Stomach smooth muscle (tissue), 2 donors: ENCODE measurements at regions not wholly inside any gene's neighbourhood (a gene's known extent, or its start where the extent isn't known, plus 50 kb on each side); places are given as distances from the start of the nearest gene placed in this dataset.

Experiments
- H3K27ac ChIP-seq: one replicate; pipeline ENCODE4 v1.7.0; 2013; ENCODE audit warnings: mild to moderate bottlenecking, low read length, inconsistent platforms
- H3K27me3 ChIP-seq, 2 donors: one replicate each; pipeline ENCODE4 v1.7.0; 2013; ENCODE audit warnings: low read length in 2 of 2; ENCODE audit not compliant: insufficient read depth in 2 of 2, control insufficient read depth in 1 of 2
- H3K36me3 ChIP-seq, 2 donors: one replicate each; pipeline ENCODE4 v1.7.0; 2013; ENCODE audit warnings: low read length in 2 of 2; ENCODE audit not compliant: control insufficient read depth in 2 of 2, insufficient read depth in 2 of 2
- H3K4me1 ChIP-seq: one replicate; pipeline ENCODE4 v1.7.0; 2013; ENCODE audit warnings: low read length; ENCODE audit not compliant: control insufficient read depth, insufficient read depth
- H3K4me3 ChIP-seq, 2 donors: one replicate each; pipeline ENCODE4 v1.7.0; 2013; ENCODE audit warnings: low read length in 2 of 2
- H3K9ac ChIP-seq, 2 donors: one replicate each; pipeline ENCODE4 v1.7.0; 2013; ENCODE audit warnings: low read length in 2 of 2, mild to moderate bottlenecking in 1 of 2
- H3K9me3 ChIP-seq, 2 donors: one replicate each; pipeline ENCODE4 v1.7.0; 2013; ENCODE audit warnings: low read length in 2 of 2; ENCODE audit not compliant: control insufficient read depth in 2 of 2
- donor health status: healthy.
- donor health status: Pancreatic carcinoma.

- Histone ChIP-seq H3K27me3 (no peaks in the 10 kb centered on the region), H3K9ac (no peak overlapping the region), H3K27ac (no peak overlapping the region), H3K4me1 (no peaks in the 10 kb centered on the region), H3K9me3 (no peaks in the 10 kb centered on the region), H3K36me3 (no peaks in the 10 kb centered on the region), H3K4me3 (no peak overlapping the region)
Observed at GRCh38 chr20:18999086-18999485, 185.5 kb downstream of the SCP2D1 start.

DNA sequence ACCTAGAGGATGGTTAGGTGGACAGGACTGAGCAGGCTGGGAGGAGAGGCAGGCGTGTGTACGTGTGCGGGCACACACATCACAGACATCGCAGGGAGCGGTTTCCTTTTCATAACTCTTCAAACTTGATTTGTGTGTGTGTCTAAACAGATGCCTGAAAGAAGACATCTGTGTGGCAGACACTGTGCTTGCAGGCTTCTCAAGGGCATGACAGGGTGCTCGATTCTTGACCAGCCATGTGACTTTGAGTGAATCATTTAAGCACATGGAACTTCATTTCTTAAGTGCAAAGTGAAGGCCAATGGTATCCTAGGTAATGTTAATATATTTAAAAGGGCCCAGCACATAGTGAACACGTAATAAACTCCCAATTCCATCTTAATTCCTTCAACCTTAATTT lies 186.5 kb downstream of the SCP2D1 start:
- Histone ChIP-seq H3K36me3 (no peaks in the 10 kb centered on the region), H3K27ac (no peak overlapping the region), H3K4me1 (no peaks in the 10 kb centered on the region), H3K9ac (no peak overlapping the region), H3K27me3 (no peaks in the 10 kb centered on the region), H3K4me3 (no peak overlapping the region), H3K9me3 (no peaks in the 10 kb centered on the region)

DNA sequence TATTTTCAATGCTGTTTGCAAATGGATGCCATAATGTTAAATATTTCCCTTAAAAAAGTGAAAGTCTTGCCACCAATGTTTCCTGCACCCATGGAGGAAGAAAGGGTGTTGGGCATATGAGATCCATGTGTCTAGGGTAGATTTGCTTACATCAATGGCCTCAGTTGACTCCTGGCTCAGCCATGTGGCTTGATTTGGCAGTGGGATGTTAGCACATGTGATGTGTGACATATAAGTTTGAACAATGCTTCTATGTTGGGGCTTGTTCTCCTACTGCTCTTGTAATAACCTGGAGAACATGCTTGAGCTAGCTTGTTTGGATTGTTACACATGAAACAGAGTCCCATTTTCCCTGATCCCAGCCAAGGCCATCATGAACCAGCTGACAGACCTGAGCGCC lies 187.6 kb downstream of the SCP2D1 start:
- no peaks in the 10 kb centered on the region for H3K4me1 ChIP-seq
- no peak overlapping the region for H3K27ac ChIP-seq
- H3K4me3 ChIP-seq = no peak overlapping the region
- no peaks in the 10 kb centered on the region for H3K9me3 ChIP-seq
- no peak overlapping the region for H3K9ac ChIP-seq
- H3K36me3 ChIP-seq = no peaks in the 10 kb centered on the region
- H3K27me3 ChIP-seq = no peaks in the 10 kb centered on the region

DNA sequence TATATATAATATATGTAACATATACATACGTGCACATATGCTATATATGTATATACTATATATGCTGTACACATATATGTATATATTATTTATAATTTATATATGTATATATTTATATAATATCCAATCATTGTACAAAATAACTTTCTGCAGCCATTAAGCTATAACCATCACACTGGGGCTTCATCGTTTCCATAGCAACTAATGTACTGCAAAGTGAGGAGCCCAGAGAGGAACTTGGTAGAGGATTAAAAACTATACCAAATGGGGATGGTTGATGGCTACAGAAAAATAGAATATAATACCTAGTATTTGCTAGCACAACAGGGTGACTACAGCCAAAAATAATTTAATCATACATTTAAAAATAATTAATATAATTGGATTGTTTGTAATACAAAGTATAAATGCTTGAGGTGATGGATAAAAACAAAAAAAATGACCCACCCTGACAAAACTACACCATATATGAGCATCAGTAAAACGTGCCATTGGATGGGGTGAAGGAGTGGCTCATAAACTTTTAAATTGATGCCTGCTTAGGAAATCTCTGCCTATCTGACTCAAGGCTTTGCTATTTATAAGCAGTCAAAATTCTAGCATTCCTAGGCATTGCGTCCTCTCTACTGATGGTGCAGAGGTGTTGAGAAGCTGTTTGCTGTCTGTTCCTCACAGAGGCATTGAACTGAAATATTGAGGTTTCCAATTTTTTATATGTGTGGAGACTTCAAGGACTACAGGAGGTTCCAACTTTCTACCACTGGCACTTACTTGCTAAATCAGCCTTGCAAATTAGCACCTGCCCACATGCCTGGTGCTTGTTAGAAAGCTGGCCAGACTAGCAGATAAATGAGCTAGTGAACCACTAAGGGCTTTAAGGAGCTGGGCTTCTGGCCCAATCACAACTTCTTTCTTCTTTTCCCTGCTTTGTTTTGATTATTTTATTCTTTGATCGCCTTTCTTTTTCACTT lies 190.1 kb downstream of the SCP2D1 start:
- Histone ChIP-seq H3K9me3 (no peaks in the 10 kb centered on the region), H3K9ac (no peak overlapping the region), H3K27me3 (no peaks in the 10 kb centered on the region), H3K4me3 (no peak overlapping the region), H3K36me3 (no peaks in the 10 kb centered on the region), H3K4me1 (no peaks in the 10 kb centered on the region), H3K27ac (no peak overlapping the region)

DNA sequence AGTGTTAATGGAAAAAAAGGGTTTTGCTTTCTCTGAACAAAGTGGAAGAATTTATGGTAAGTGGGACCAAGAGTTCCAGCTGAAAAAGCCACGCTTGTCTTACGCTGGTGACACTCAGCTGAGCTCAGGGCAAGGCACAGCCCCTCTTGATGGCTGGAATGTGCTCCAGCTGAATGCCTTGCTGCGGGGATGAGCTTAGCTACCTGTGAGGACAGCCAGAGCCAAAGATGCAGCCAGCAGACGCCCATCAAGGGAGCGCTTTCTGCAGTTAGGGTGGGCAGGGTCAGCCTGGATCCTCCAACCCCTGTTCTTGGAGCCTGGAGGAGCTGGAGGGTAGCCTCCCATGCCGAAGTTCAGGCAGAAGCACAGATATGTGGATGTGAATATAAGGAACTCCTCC lies 191.4 kb downstream of the SCP2D1 start:
- no peaks in the 10 kb centered on the region for H3K27me3 ChIP-seq
- no peaks in the 10 kb centered on the region for H3K4me1 ChIP-seq
- H3K9ac ChIP-seq = no peak overlapping the region
- no peak overlapping the region for H3K4me3 ChIP-seq
- H3K36me3 ChIP-seq = no peaks in the 10 kb centered on the region
- H3K27ac ChIP-seq = no peak overlapping the region
- H3K9me3 ChIP-seq = no peaks in the 10 kb centered on the region

DNA sequence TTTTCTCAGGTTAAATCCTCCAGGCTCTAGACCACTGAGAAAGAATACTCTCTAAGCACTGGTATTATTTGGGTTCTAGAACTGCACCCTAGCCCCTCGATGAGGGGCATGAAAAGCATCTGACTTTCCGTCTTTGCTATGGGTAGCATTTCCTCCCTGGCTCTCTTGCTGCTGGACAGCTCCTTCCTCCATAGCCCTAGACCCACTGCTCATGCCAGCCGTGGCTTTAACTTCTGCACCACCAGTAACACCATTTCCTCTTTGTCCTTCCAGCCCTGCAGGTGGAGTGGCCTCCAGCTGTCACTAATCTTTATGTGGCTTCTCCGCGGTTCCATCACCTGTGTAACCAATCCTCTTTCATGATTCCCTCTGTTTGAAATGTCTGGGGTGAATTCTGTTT lies 194.9 kb downstream of the SCP2D1 start:
- Histone ChIP-seq H3K27ac (no peak overlapping the region), H3K9me3 (no peaks in the 10 kb centered on the region), H3K4me3 (no peak overlapping the region), H3K9ac (no peak overlapping the region), H3K27me3 (no peaks in the 10 kb centered on the region), H3K36me3 (no peaks in the 10 kb centered on the region), H3K4me1 (peaks cover 3% of the 10 kb centered on the region)

GRCh38 chr20:19009081-19009688 lies 195.6 kb downstream of the SCP2D1 start:
- Histone ChIP-seq H3K9me3 (no peaks in the 10 kb centered on the region), H3K36me3 (no peaks in the 10 kb centered on the region)

DNA sequence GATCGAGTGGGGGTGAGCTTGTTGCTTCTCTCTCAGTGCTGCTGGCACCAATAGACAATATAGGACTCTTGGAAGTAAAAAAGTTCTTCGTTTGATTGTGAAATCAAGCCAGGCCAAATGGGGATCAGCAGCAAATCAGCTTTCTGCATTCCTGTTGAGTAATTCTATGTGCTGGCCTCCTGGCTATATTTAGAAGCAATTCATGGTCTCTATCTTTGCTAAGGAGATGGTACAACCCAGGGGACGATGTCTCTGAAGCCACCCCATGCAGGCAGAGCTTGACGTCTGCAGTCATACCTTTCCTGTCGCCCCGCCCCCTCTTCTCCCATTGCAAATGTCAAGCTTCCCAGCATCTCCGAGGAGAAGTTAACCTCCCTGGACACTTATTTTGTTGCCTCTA lies 199.1 kb downstream of the SCP2D1 start:
- H3K9me3 ChIP-seq = no peaks in the 10 kb centered on the region
- no peak overlapping the region for H3K27ac ChIP-seq
- H3K9ac ChIP-seq = no peak overlapping the region

More at GRCh38 chr20:19009081-19009688, 195.6 kb downstream of the SCP2D1 start:
- Histone ChIP-seq H3K27ac (no peak overlapping the region), H3K9ac (no peak overlapping the region), H3K4me3 (no peak overlapping the region), H3K27me3 (no peaks in the 10 kb centered on the region), H3K4me1 (peaks cover 3% of the 10 kb centered on the region)

DNA sequence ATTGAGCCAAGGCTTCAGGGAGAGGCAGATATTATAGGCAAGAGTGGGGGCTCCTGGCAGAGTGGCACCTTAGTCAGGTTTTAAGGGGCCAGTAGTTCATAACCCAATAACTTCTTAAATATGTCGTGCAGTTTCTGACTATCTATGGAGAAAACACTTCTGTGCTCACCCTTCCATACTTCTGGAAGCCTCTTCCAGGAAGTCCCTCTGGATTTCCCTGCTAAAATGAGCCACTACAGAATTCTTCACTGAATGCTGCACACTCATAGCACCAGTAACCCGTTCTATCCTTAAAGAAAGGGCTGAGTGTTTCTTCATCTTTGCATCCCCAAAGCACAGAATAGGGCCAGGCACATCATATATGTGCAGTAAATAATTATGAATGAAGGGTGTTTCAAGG lies 198.5 kb upstream of the SLC24A3 start:
- Histone ChIP-seq H3K27ac (no peak overlapping the region), H3K9me3 (no peaks in the 10 kb centered on the region), H3K27me3 (no peaks in the 10 kb centered on the region), H3K4me1 (peaks cover 6% of the 10 kb centered on the region), H3K36me3 (no peaks in the 10 kb centered on the region), H3K9ac (no peak overlapping the region), H3K4me3 (no peak overlapping the region)

More for the DNA sequence above, 199.1 kb downstream of the SCP2D1 start:
- Histone ChIP-seq H3K36me3 (no peaks in the 10 kb centered on the region), H3K4me3 (no peak overlapping the region), H3K27me3 (no peaks in the 10 kb centered on the region), H3K4me1 (peaks cover 6% of the 10 kb centered on the region)

DNA sequence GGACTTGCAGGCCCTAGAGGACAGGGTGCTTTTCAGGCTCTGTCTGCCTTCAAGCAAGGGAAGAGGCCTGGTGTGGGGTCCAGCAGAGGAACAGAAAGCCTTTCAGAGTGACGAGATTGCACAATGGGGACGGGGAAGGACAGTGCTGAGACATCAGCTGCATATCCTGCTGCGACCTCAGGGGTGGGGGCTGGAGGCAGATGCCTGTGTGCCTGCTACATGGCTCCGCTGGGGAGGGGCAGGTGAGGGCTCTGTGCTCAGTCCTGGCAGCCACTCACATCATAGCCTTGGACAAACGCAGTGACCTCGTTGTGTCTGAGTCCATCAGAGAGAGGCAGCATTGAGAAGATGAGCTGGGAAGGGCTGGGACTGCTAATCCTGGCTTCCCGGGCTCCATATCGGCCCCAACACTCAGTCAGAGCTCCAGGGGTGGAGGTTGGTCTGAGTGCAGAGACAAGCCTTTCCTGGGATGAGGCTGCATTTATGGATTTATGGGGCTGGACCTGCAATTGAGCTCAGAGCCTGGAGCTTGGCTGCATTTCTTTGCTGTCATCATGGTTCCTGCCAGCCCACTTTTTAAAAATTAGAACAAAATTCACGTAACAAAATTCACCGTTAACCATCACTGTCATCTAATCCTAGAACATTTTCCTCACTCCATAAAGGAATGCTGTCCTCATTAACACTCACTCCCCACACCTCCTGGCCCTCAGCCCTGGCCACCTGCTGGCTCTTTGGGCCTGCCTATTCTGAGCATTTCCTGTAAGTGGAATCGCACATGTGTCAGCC lies 196.9 kb upstream of the SLC24A3 start:
- H3K27me3 ChIP-seq = no peaks in the 10 kb centered on the region
- no peaks in the 10 kb centered on the region for H3K36me3 ChIP-seq
- peaks cover 6% of the 10 kb centered on the region for H3K4me1 ChIP-seq
- no peaks in the 10 kb centered on the region for H3K9me3 ChIP-seq
- H3K9ac ChIP-seq = no peak overlapping the region
- no peak overlapping the region for H3K27ac ChIP-seq
- H3K4me3 ChIP-seq = no peak overlapping the region
